H54 (cell line): ENCODE measurements at regions not wholly inside any gene's neighbourhood (a gene's known extent, or its start where the extent isn't known, plus 50 kb on each side); places are given as distances from the start of the nearest gene placed in this dataset.
"Not testable (repeated sequence)": the region's sequence is repeated elsewhere in the genome, so short reads cannot be mapped to it uniquely, and the experiment has no call there.

Experiments
- DNase-seq: peaks from one replicate; pipeline ENCODE4 v3.0.0; 2011; ENCODE audit warnings: low spot score, mixed read lengths; ENCODE audit not compliant: insufficient read length
- FAIRE-seq: peaks from 3 replicates; lab custom pipeline; 2011; peaks lifted over from hg19 to GRCh38; lab: Jason Lieb, UNC
- POLR2A ChIP-seq: IDR thresholded peaks from 2 replicates; pipeline ENCODE4 v1.6.1; 2011; ENCODE audit warnings: low read depth, mild to moderate bottlenecking, low read length

GRCh38 chr10:85377029-85377806 is 989.4 kb downstream of the GRID1 start:
- FAIRE-seq (no peak), DNase-seq (no peak)
- TF ChIP-seq POLR2A = no peak

GRCh38 chr10:85379338-85379737 is 987.3 kb downstream of the GRID1 start:
- no peak for FAIRE-seq
- TF ChIP-seq POLR2A = no peak

GRCh38 chr10:85400981-85401695 is 965.5 kb downstream of the GRID1 start:
- FAIRE-seq = no peak
- DNase-seq = no peak
- TF ChIP-seq POLR2A = no peak

More at GRCh38 chr10:85379338-85379737, 987.3 kb downstream of the GRID1 start:
- no peak for DNase-seq

- FAIRE-seq (no peak), DNase-seq (no peak)
- TF ChIP-seq POLR2A = no peak
Observed at GRCh38 chr10:85402541-85402940, 964.1 kb downstream of the GRID1 start.

- no peak for DNase-seq
- TF ChIP-seq POLR2A = no peak
- no peak for FAIRE-seq
Observed at GRCh38 chr10:85407088-85407487, 959.5 kb downstream of the GRID1 start.

GRCh38 chr10:85408388-85408787 is 958.2 kb downstream of the GRID1 start:
- DNase-seq = no peak
- no peak for TF ChIP-seq POLR2A
- FAIRE-seq = no peak

GRCh38 chr10:85410586-85410985 is 956.0 kb downstream of the GRID1 start:
- DNase-seq, FAIRE-seq: not testable (repeated sequence)

GRCh38 chr10:85413570-85413969 is 953.0 kb downstream of the GRID1 start:
- no peak for FAIRE-seq
- no peak for DNase-seq
- TF ChIP-seq POLR2A = no peak

GRCh38 chr10:85420501-85421191 is 945.9 kb downstream of the GRID1 start:
- DNase-seq (no peak), FAIRE-seq (no peak)
- no peak for TF ChIP-seq POLR2A

- DNase-seq (no peak), FAIRE-seq (no peak)
- no peak for TF ChIP-seq POLR2A
Observed at GRCh38 chr10:85421421-85421820, 945.2 kb downstream of the GRID1 start.

- DNase-seq (no peak), FAIRE-seq (no peak)
- TF ChIP-seq POLR2A = no peak
Observed at GRCh38 chr10:85429126-85429525, 937.5 kb downstream of the GRID1 start.

- DNase-seq = no peak
- no peak for FAIRE-seq
- TF ChIP-seq POLR2A = no peak
Observed at GRCh38 chr10:85430991-85431390, 935.6 kb downstream of the GRID1 start.

GRCh38 chr10:85433248-85433647 is 933.3 kb downstream of the GRID1 start:
- FAIRE-seq = no peak
- TF ChIP-seq POLR2A = no peak
- DNase-seq = no peak

- no peak for FAIRE-seq
- no peak for TF ChIP-seq POLR2A
- no peak for DNase-seq
Observed at GRCh38 chr10:85444868-85445267, 921.7 kb downstream of the GRID1 start.
